Osteocyte (in vitro differentiated cells): ENCODE measurements at regions not wholly inside any gene's neighbourhood (a gene's known extent, or its start where the extent isn't known, plus 50 kb on each side); places are given as distances from the start of the nearest gene placed in this dataset.
A peak's percentile ranks its signal among the peaks of the same experiment; 100 is the strongest.

Experiments
- DNase-seq: peaks from one replicate; pipeline ENCODE4 v3.0.0; 2021; ENCODE audit warnings: mixed read lengths; ENCODE audit not compliant: unreplicated experiment; ENCODE audit errors: extremely low spot score
- H3K27ac Mint-ChIP-seq: one replicate; pipeline ENCODE4 v1.8.0; 2021; ENCODE audit warnings: mild to moderate bottlenecking, mixed read lengths; ENCODE audit not compliant: unreplicated experiment
- H3K27me3 Mint-ChIP-seq: one replicate; pipeline ENCODE4 v1.8.0; 2021; ENCODE audit warnings: mixed read lengths; ENCODE audit not compliant: unreplicated experiment
- H3K36me3 Mint-ChIP-seq: one replicate; pipeline ENCODE4 v1.8.0; 2021; ENCODE audit warnings: mixed read lengths; ENCODE audit not compliant: unreplicated experiment
- H3K4me1 Mint-ChIP-seq: one replicate; pipeline ENCODE4 v1.8.0; 2021; ENCODE audit warnings: mixed read lengths; ENCODE audit not compliant: unreplicated experiment
- H3K4me3 Mint-ChIP-seq: one replicate; pipeline ENCODE4 v1.8.0; 2021; ENCODE audit warnings: mild to moderate bottlenecking, moderate library complexity, mixed read lengths; ENCODE audit not compliant: unreplicated experiment
- H3K9me3 Mint-ChIP-seq: one replicate; pipeline ENCODE4 v1.8.0; 2021; ENCODE audit warnings: mixed read lengths; ENCODE audit not compliant: unreplicated experiment
- TF ChIP-seq, protein P1 (sequence below): fragments of 200-600 bp; sonication (generic); IDR thresholded peaks from 2 replicates; pipeline ENCODE4 v1.5.0; 2021; ENCODE audit warnings: antibody characterized with exemption, mild to moderate bottlenecking, moderate library complexity

DNA sequence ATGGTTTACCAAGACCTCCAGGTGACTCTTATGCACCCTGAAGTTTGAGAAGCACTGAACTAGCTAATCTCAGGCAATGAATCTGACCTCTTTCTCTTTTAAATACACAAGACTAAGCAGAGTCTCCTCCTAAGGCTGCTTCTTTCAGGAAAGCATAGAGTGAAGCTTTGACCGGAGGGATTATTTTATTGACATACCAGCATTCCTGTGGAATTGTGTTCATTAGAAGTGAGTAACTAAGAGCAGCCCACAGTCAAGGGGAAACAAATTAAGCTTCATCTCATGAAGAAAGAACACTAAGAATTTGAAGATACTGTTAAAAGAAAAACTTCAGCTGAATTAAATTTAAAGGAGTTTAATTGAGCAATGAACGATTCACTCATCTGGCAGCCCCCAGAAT lies 963.5 kb downstream of the NTRK3 start:
- Mint-ChIP-seq H3K4me1 (no peaks in the 10 kb centered on the region), H3K36me3 (no peaks in the 10 kb centered on the region), H3K27ac (no peak overlapping the region), H3K9me3 (peaks cover 8% of the 10 kb centered on the region), H3K27me3 (no peaks in the 10 kb centered on the region), H3K4me3 (no peak overlapping the region)
- DNase-seq = no peak
- TF ChIP-seq, protein P1, sequence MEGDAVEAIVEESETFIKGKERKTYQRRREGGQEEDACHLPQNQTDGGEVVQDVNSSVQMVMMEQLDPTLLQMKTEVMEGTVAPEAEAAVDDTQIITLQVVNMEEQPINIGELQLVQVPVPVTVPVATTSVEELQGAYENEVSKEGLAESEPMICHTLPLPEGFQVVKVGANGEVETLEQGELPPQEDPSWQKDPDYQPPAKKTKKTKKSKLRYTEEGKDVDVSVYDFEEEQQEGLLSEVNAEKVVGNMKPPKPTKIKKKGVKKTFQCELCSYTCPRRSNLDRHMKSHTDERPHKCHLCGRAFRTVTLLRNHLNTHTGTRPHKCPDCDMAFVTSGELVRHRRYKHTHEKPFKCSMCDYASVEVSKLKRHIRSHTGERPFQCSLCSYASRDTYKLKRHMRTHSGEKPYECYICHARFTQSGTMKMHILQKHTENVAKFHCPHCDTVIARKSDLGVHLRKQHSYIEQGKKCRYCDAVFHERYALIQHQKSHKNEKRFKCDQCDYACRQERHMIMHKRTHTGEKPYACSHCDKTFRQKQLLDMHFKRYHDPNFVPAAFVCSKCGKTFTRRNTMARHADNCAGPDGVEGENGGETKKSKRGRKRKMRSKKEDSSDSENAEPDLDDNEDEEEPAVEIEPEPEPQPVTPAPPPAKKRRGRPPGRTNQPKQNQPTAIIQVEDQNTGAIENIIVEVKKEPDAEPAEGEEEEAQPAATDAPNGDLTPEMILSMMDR = no peak

DNA sequence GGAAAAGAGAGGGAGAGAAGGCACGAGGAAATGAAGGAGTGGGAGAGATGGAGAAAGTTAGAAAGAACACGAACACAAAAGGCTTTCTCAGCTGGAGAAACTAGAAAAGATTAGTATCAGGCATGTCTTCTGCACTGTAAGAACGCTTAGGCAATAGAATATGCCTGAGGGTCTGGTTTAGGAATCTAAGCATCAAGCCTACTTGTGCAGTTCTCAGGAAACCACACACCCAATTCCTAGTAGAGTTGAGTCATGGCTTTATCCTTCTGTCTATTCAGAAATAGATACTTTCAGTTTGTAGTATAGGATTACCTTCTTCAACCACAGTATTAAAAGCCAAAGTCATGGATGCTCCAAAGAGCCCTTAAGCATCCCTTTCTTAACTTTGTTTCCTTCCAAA lies 969.4 kb downstream of the NTRK3 start:
- H3K4me3 Mint-ChIP-seq = no peak overlapping the region
- no peaks in the 10 kb centered on the region for H3K27me3 Mint-ChIP-seq
- H3K36me3 Mint-ChIP-seq = no peaks in the 10 kb centered on the region
- no peak for DNase-seq
- H3K4me1 Mint-ChIP-seq = peaks cover 3% of the 10 kb centered on the region
- TF ChIP-seq, protein P1 = no peak
- peak overlapping the region; percentile 1 for H3K27ac Mint-ChIP-seq
- peaks cover 25% of the 10 kb centered on the region for H3K9me3 Mint-ChIP-seq

- peaks cover 43% of the 10 kb centered on the region for H3K9me3 Mint-ChIP-seq
- H3K4me3 Mint-ChIP-seq = no peak overlapping the region
- H3K27ac Mint-ChIP-seq = no peak overlapping the region
- TF ChIP-seq, protein P1 = no peak
- no peaks in the 10 kb centered on the region for H3K4me1 Mint-ChIP-seq
- no peaks in the 10 kb centered on the region for H3K36me3 Mint-ChIP-seq
- no peak for DNase-seq
- H3K27me3 Mint-ChIP-seq = no peaks in the 10 kb centered on the region
These were observed 987.0 kb downstream of the NTRK3 start for GRCh38 chr15:87269566-87269965.

DNA sequence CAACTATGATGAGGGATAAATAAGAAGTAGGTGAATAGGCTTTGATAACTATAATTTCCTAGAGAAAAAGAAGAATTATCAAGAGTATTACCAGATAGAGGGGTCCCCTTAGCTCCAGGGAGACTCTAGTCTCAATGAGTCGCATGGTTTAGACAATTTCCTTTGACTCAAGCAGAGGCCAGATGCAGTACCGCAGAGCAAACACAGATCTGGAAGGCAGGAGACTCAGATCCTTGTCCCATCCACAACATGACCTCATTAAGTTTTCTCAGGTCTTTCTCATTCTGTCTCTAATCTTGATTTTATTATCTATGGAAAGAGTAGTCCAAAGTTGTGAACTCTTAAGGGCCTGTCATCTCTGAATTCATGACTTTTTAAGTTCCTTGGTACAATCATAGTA lies 987.9 kb downstream of the NTRK3 start:
- no peaks in the 10 kb centered on the region for H3K36me3 Mint-ChIP-seq
- H3K4me3 Mint-ChIP-seq = no peak overlapping the region
- DNase-seq = no peak
- H3K27me3 Mint-ChIP-seq = no peaks in the 10 kb centered on the region
- no peak overlapping the region for H3K27ac Mint-ChIP-seq
- TF ChIP-seq, protein P1 = no peak
- peaks cover 44% of the 10 kb centered on the region for H3K9me3 Mint-ChIP-seq
- H3K4me1 Mint-ChIP-seq = no peaks in the 10 kb centered on the region

DNA sequence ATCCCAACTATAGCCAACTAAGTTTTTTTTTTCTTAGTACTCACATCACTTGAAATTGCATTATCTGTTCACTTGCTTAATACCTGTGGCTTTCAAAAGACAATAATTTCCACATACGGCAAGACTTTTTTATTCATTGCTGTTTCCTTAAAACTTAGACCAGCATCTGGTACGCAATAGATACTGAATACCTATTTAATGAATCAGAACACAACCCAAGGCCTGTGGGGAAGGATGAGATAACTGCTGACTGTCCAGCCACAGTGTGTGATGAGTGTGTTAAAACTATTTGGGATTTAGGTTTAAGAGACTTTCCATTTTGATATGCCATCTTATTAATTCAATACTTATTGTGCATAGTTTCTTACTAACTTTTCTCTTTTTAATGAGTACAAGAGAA lies 988.7 kb downstream of the NTRK3 start:
- no peaks in the 10 kb centered on the region for H3K4me1 Mint-ChIP-seq
- H3K4me3 Mint-ChIP-seq = no peak overlapping the region
- H3K36me3 Mint-ChIP-seq = no peaks in the 10 kb centered on the region
- no peak for DNase-seq
- no peak overlapping the region for H3K27ac Mint-ChIP-seq
- TF ChIP-seq, protein P1 = no peak
- H3K9me3 Mint-ChIP-seq = peaks cover 42% of the 10 kb centered on the region
- no peaks in the 10 kb centered on the region for H3K27me3 Mint-ChIP-seq
